ENCODE measurements at regions not wholly inside any gene's neighbourhood (a gene's known extent, or its start where the extent isn't known, plus 50 kb on each side); places are given as distances from the start of the nearest gene placed in this dataset.

DNA sequence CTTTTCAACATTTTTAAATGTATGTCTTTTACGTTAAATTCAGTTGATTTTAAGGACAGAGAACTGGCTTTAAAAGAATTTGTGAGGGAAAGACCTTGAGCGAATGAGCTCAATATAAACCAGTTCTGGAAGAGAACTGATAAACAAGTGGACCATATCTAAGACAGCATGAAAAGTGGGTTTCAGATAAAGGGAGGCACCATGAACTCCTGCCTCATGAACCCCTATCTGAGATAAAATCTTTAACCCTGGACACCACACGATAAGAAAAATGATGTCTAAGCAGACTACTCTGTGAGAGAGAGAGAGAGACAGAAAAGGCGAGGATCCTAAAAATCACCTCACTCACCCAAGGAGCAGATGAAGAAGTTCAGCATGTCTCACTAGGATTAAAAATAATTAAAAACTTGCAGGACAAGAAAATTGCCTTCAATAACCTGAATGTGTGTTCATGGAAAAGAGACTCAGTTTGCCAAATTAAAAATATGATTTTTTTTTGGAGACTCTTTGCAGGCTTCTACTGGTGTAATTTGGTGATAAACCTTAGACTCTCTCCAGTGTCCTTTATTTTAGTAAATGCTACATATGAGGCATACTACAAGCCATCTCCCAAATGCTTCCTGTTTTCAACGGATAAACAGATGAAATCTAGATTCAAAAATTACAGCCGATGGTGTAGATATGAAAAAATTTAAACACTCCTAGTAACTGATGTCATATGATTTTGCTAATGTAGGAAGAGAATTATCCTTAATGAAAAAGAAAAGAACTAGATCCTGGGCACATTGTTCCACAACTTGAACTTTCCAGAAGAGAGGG is 299.5 kb downstream of the ADGB start:
- no peaks in the 10 kb centered on the region for H3K9me3 Mint-ChIP-seq (ENCODE audit: low read depth)
- intact Hi-C loops (cut with DNase I, micrococcal nuclease): no loop called here
- H3K4me3 Mint-ChIP-seq: no peak overlapping the region
- peaks cover 4% of the 10 kb centered on the region for H3K27me3 Mint-ChIP-seq
- ChIA-PET POLR2A (no interaction called here), CTCF (no interaction called here)
- H3K27ac Mint-ChIP-seq: no peak overlapping the region
- no peaks in the 10 kb centered on the region for H3K36me3 Mint-ChIP-seq (ENCODE audit: low read depth)
- ATAC-seq: no peak
- DNase-seq: no peak
- H3K4me1 Mint-ChIP-seq: no peaks in the 10 kb centered on the region

DNA sequence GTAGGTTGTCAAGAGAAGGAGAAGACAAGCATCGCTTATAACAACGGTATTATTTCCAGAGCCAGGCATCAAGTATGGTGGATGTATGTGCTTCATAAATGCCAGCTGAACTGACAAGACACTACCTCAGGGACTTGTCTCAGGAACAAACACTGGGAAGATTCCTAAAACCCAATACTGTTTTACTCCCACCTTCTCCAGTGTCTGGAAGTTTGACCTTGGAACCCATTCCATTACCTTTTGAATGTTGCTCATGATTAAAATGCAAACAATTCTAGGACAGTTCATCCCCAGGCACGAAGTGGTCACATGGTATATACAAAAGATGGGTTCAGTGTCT is 300.1 kb downstream of the ADGB start:
- H3K4me3 Mint-ChIP-seq: no peak overlapping the region
- DNase-seq: no peak
- no peaks in the 10 kb centered on the region for H3K36me3 Mint-ChIP-seq (ENCODE audit: low read depth)
- no peaks in the 10 kb centered on the region for H3K9me3 Mint-ChIP-seq (ENCODE audit: low read depth)
- CTCF ChIA-PET: no interaction called here
- no peaks in the 10 kb centered on the region for H3K4me1 Mint-ChIP-seq
- peaks cover 4% of the 10 kb centered on the region for H3K27me3 Mint-ChIP-seq
- POLR2A ChIA-PET: no interaction called here
- intact Hi-C loops (cut with DNase I, micrococcal nuclease): no loop called here
- no peak overlapping the region for H3K27ac Mint-ChIP-seq
- no peak for ATAC-seq

DNA sequence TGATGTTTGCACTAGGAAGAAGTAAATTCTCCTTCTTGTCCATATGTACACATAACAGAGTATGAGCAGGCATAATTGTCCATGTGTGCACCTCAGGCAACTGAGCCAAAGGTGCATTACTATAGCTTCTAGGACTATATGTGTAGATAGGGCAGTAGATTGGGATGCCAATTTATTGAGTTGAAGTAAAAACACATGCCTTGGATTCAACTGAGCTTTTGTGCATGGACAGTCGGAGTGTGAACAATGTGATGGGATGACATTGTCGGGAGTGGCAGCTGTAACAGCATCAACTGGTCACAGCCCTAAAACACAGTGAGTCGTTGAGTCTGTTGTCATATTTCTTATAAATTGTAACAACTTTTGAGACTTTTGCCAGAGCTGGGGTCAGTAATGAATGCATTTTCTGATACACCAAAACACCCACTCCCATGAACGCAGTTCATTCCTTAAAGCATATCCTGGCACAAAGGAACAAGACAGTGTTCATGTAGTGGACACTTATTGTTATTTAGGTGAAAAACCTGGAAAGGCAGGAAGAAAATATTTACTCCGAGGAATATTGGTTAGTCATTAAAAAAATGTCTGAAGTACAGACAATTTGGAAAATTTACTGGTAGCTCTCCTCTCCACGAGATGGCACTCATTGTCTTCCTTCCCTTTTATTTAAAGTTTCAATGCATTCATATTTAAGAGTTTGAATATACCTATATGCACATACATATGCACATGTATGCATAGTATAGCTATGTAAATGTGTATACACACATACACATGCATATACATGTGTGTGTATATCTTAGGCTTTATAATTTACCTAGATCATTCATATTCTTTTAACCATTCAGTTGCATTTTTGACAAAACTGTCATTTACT is 302.0 kb upstream of the STXBP5 start:
- DNase-seq: no peak

DNA sequence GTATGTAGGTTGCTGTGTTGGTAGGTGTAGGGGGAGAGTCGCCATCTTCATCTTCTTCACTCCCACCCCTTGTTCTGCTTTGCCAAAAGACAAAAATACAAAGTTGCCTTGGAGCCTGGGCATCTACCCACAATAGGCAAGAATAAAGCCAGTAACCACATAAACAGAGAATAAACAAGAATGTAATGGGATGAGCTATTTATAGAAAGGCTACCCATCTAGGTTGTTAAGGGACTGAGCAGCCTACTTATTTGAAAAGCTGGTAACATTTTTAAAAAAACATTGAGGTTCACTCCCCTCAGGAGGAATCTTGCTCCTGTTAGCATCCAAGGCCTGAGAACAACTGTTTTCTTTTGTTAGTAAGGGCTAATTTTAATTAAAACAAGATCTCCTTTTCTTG is 301.4 kb upstream of the STXBP5 start:
- ChIA-PET CTCF (interaction anchor here (1.2 kb wide), 1 partner anchor 47 kb away, joined by 3 read pairs; no protein-coding TSS in a partner anchor), POLR2A (no interaction called here)
- Mint-ChIP-seq H3K27me3 (peaks cover 4% of the 10 kb centered on the region), H3K4me3 (no peak overlapping the region), H3K4me1 (no peaks in the 10 kb centered on the region), H3K27ac (no peak overlapping the region), H3K36me3 (ENCODE audit: low read depth) (no peaks in the 10 kb centered on the region), H3K9me3 (ENCODE audit: low read depth) (no peaks in the 10 kb centered on the region)
- ATAC-seq (no peak), DNase-seq (no peak)
- intact Hi-C loops (cut with DNase I, micrococcal nuclease): no loop called here

More for the DNA sequence above, 302.0 kb upstream of the STXBP5 start:
- no peak overlapping the region for H3K4me3 Mint-ChIP-seq
- no peak overlapping the region for H3K27ac Mint-ChIP-seq
- POLR2A ChIA-PET: no interaction called here
- H3K9me3 Mint-ChIP-seq (ENCODE audit: low read depth): no peaks in the 10 kb centered on the region
- H3K36me3 Mint-ChIP-seq (ENCODE audit: low read depth): no peaks in the 10 kb centered on the region
- intact Hi-C loops (cut with DNase I, micrococcal nuclease): no loop called here
- peaks cover 4% of the 10 kb centered on the region for H3K27me3 Mint-ChIP-seq
- ATAC-seq: no peak
- CTCF ChIA-PET: interaction anchor here (1.2 kb wide), 1 partner anchor 46 kb away, joined by 3 read pairs; no protein-coding TSS in a partner anchor
- no peaks in the 10 kb centered on the region for H3K4me1 Mint-ChIP-seq

DNA sequence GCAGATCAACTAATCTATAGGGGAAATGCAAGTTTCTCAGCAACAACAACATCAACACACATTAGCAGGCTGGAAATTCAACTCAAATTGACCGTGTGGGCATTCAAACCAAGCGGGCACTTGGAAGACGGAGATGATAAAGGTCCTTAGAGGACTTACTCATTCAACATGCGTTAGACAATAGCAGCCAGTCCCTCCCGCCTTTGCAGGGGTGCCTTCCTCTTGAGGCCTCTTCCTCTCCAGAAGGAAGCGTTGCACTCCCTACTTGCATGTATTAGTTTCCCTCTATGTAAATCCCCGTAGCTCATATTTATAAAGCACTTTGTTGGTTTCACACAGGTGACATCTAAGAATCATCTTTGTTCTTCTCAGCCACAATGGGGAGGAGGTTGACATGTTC is 300.8 kb upstream of the STXBP5 start:
- POLR2A ChIA-PET: no interaction called here
- peaks cover 4% of the 10 kb centered on the region for H3K27me3 Mint-ChIP-seq
- no peaks in the 10 kb centered on the region for H3K4me1 Mint-ChIP-seq
- ATAC-seq: no peak
- no peaks in the 10 kb centered on the region for H3K36me3 Mint-ChIP-seq (ENCODE audit: low read depth)
- CTCF ChIA-PET: interaction anchor here (1.2 kb wide), 1 partner anchor 47 kb away, joined by 3 read pairs; no protein-coding TSS in a partner anchor
- no peak overlapping the region for H3K27ac Mint-ChIP-seq
- intact Hi-C loops (cut with DNase I, micrococcal nuclease): no loop called here
- no peak for DNase-seq
- no peaks in the 10 kb centered on the region for H3K9me3 Mint-ChIP-seq (ENCODE audit: low read depth)
- no peak overlapping the region for H3K4me3 Mint-ChIP-seq

DNA sequence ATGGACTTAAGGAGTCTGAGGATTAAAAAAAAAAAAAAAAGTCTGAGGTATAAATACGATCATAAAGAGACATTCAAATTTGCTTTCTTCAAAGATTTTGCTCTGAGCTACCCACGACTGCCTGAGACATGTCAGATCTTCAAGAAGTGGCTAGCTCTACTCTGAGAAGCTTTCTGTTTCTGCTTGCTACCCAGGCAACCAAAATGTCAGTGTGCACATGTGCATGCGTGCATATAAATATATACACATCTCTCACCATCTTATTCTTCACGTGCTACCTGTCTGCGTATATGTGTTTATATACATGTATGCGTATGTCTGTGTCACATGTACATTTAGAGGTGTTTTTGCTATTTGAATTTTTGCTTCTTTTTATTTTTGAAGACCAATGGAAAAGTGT is 299.6 kb upstream of the STXBP5 start:
- Mint-ChIP-seq H3K4me1 (no peaks in the 10 kb centered on the region), H3K27ac (no peak overlapping the region), H3K9me3 (ENCODE audit: low read depth) (no peaks in the 10 kb centered on the region), H3K27me3 (no peaks in the 10 kb centered on the region), H3K4me3 (no peak overlapping the region), H3K36me3 (ENCODE audit: low read depth) (no peaks in the 10 kb centered on the region)
- ATAC-seq: no peak
- no peak for DNase-seq
- intact Hi-C loops (cut with DNase I, micrococcal nuclease): no loop called here
- CTCF ChIA-PET: interaction anchor here (0.6 to 0.7 kb wide), 2 partner anchors 20 to 426 kb away, joined by 3 read pairs; no protein-coding TSS in a partner anchor
- POLR2A ChIA-PET: interaction anchor here (0.6 kb wide), 1 partner anchor 165 kb away, joined by 4 read pairs; no protein-coding TSS in a partner anchor

DNA sequence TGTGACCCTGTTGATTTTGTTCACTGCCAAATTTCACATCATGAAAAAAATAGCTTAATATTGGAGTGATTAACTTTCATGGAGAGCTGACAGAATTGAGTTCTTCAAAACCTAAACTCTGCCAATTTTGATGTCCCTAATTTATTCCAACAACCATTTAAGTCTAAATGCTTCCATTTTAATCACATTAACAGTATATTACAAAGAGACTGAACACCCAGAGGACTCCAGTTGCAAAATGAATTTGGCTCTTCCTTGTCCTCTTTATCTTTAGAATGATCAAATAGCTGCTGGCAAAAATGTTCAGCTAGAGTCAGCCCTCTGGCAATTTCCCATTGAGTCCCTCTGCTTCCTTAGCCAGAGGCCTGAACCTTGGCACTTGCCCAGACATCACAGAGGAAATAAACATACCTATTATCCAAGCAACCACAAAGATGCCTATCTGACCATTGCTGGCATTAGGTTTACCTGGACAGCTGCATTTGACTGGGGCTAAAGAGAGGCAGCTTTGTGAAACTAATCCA is 299.0 kb upstream of the STXBP5 start:
- CTCF ChIA-PET: interaction anchor here (0.6 to 0.7 kb wide), 2 partner anchors 20 to 425 kb away, joined by 3 read pairs; no protein-coding TSS in a partner anchor
- H3K9me3 Mint-ChIP-seq (ENCODE audit: low read depth): no peaks in the 10 kb centered on the region
- no peak for ATAC-seq
- no peak overlapping the region for H3K4me3 Mint-ChIP-seq
- intact Hi-C loops (cut with DNase I, micrococcal nuclease): no loop called here
- POLR2A ChIA-PET: interaction anchor here (0.6 kb wide), 1 partner anchor 164 kb away, joined by 4 read pairs; no protein-coding TSS in a partner anchor
- H3K36me3 Mint-ChIP-seq (ENCODE audit: low read depth): no peaks in the 10 kb centered on the region
- H3K4me1 Mint-ChIP-seq: no peaks in the 10 kb centered on the region
- no peak for DNase-seq
- no peaks in the 10 kb centered on the region for H3K27me3 Mint-ChIP-seq
- no peak overlapping the region for H3K27ac Mint-ChIP-seq

DNA sequence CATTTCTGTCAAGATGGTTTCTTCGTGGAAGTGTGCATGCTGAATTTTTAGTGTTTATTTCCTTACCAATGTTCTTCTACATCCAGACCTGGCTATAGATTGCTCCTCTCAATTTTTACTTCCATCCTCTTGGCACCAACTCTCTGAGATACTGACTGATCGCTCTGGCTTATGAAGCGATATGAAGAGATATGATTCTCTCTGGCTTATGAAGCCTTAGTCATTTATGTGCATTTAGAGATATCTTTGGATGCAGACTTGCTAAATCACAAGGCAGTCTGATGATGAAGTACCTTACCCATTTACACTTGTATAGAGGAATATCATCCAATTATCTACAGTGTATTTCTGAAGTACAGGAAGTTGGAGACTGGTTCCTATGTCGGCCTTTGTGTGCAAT is 295.4 kb upstream of the STXBP5 start:
- no peaks in the 10 kb centered on the region for H3K36me3 Mint-ChIP-seq (ENCODE audit: low read depth)
- H3K9me3 Mint-ChIP-seq (ENCODE audit: low read depth): no peaks in the 10 kb centered on the region
- DNase-seq (no peak), ATAC-seq (no peak)
- H3K4me1 Mint-ChIP-seq: peaks cover under 1% of the 10 kb centered on the region
- H3K27me3 Mint-ChIP-seq: no peaks in the 10 kb centered on the region
- H3K27ac Mint-ChIP-seq: no peak overlapping the region
- CTCF ChIA-PET: no interaction called here
- intact Hi-C loops (cut with DNase I, micrococcal nuclease): no loop called here
- POLR2A ChIA-PET: no interaction called here
- no peak overlapping the region for H3K4me3 Mint-ChIP-seq

DNA sequence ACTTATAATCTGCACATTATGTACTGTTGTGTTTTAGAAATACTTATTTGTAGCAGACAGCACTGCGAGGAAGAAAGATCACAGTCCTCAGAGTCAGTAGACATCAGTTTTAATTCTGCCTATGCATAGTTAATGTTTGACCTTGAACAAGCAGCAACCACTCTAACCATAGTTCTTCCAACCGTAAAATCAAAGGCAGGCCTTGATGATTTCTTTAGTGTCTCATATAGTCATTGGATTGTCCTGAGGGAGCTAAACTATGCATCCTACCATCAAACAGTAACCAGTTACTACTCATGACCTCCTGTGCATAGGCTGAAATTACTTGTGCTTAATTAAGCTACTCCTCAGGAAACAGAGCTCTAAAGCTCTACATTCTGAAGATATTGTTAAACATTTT is 294.8 kb upstream of the STXBP5 start:
- H3K9me3 Mint-ChIP-seq (ENCODE audit: low read depth): no peaks in the 10 kb centered on the region
- no peak for DNase-seq
- no peak overlapping the region for H3K4me3 Mint-ChIP-seq
- CTCF ChIA-PET: interaction anchor here (1.0 kb wide), 1 partner anchor 20 kb away, joined by 4 read pairs; no protein-coding TSS in a partner anchor
- peaks cover 3% of the 10 kb centered on the region for H3K27me3 Mint-ChIP-seq
- ATAC-seq: no peak
- H3K27ac Mint-ChIP-seq: no peak overlapping the region
- POLR2A ChIA-PET: no interaction called here
- intact Hi-C loops (cut with DNase I, micrococcal nuclease): no loop called here
- peaks cover 6% of the 10 kb centered on the region for H3K4me1 Mint-ChIP-seq
- no peaks in the 10 kb centered on the region for H3K36me3 Mint-ChIP-seq (ENCODE audit: low read depth)

DNA sequence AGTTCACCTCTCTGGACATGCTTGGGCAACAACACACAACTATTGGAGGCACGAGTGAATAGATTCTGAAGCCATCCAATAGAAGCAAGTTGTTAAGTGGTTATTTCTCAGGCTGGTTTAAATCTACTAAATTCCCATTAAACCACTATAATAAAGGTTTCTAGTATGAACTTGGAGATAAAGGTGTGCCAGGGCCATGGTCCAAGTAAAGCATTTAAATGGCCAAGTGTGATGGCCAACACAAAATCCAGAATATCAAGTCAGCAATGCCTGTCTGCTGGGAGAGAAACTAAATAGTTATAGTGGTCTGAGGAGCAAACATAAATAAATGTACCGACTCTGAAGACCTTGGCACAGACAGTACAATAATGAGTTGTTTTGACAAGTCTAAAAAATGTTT is 294.3 kb upstream of the STXBP5 start:
- intact Hi-C loops (cut with DNase I, micrococcal nuclease): no loop called here
- no peaks in the 10 kb centered on the region for H3K9me3 Mint-ChIP-seq (ENCODE audit: low read depth)
- peaks cover 5% of the 10 kb centered on the region for H3K27me3 Mint-ChIP-seq
- no peaks in the 10 kb centered on the region for H3K36me3 Mint-ChIP-seq (ENCODE audit: low read depth)
- no peak overlapping the region for H3K27ac Mint-ChIP-seq
- ATAC-seq (no peak), DNase-seq (no peak)
- ChIA-PET POLR2A (no interaction called here), CTCF (interaction anchor here (1.0 kb wide), 1 partner anchor 21 kb away, joined by 4 read pairs; no protein-coding TSS in a partner anchor)
- peaks cover 11% of the 10 kb centered on the region for H3K4me1 Mint-ChIP-seq
- H3K4me3 Mint-ChIP-seq: no peak overlapping the region

DNA sequence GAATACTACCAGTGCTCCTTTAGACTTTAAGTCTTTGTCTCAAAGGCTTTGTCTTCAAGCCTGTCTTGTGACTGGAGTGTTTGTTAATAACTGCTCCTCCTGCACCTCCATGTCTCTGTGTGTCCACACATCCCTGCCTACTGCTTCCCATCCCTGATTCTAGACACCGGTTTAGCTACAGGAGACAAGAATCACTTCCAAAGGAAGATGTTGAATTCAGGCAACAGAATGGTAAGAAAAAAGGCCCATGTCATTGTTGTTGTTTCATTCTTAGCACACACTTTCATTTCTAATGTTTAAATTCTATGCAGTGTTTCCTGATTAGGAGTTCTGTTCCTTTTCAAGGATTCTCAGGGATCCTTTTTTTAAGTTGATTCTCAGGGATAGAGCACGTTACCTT is 293.6 kb upstream of the STXBP5 start:
- peaks cover 16% of the 10 kb centered on the region for H3K4me1 Mint-ChIP-seq
- H3K4me3 Mint-ChIP-seq: no peak overlapping the region
- ChIA-PET CTCF (interaction anchor here (1.2 kb wide), 1 partner anchor 32 kb away, joined by 3 read pairs; no protein-coding TSS in a partner anchor), POLR2A (no interaction called here)
- H3K36me3 Mint-ChIP-seq (ENCODE audit: low read depth): no peaks in the 10 kb centered on the region
- H3K27me3 Mint-ChIP-seq: peaks cover 5% of the 10 kb centered on the region
- intact Hi-C loops (cut with DNase I, micrococcal nuclease): no loop called here
- H3K9me3 Mint-ChIP-seq (ENCODE audit: low read depth): no peaks in the 10 kb centered on the region
- ATAC-seq: no peak
- no peak for DNase-seq
- H3K27ac Mint-ChIP-seq: no peak overlapping the region
